ENCODE measurements at regions not wholly inside any gene's neighbourhood (a gene's known extent, or its start where the extent isn't known, plus 50 kb on each side); places are given as distances from the start of the nearest gene placed in this dataset.
"Not testable (repeated sequence)": the region's sequence is repeated elsewhere in the genome, so short reads cannot be mapped to it uniquely, and the experiment has no call there.

GRCh38 chr7:155397758-155398714 lies 59.9 kb upstream of the EN2 start:
- DNase-seq = not testable (repeated sequence)

GRCh38 chr7:155398944-155399343 lies 59.0 kb upstream of the EN2 start:
- peak; percentile 2 for DNase-seq

- no peak for DNase-seq
Observed at GRCh38 chr7:155399577-155399976, 58.4 kb upstream of the EN2 start.

- DNase-seq = no peak
Observed at GRCh38 chr7:155401231-155401630, 56.7 kb upstream of the EN2 start.

GRCh38 chr7:155401884-155402283 lies 56.0 kb upstream of the EN2 start:
- DNase-seq = no peak

GRCh38 chr7:155402941-155403340 lies 55.0 kb upstream of the EN2 start:
- DNase-seq = no peak

GRCh38 chr7:155404976-155405375 lies 53.0 kb upstream of the EN2 start:
- no peak for DNase-seq

- DNase-seq = peak; percentile 8
Observed at GRCh38 chr7:155405399-155406318, 52.3 kb upstream of the EN2 start.

GRCh38 chr7:155407799-155408198 lies 50.1 kb upstream of the EN2 start:
- no peak for DNase-seq
